HG02884 (cell line): ENCODE measurements at regions not wholly inside any gene's neighbourhood (a gene's known extent, or its start where the extent isn't known, plus 50 kb on each side); places are given as distances from the start of the nearest gene placed in this dataset.

ENCODE experiments used
- ATAC-seq: cut with Tn5 transposase; IDR thresholded peaks from one replicate; pipeline ENCODE4 v1.9.1; 2021; ENCODE audit warnings: mild to moderate bottlenecking, moderate library complexity; ENCODE audit not compliant: unreplicated experiment

GRCh38 chr15:35657679-35658311 lies 111.8 kb upstream of the DPH6 start:
- ATAC-seq: no peak

- no peak for ATAC-seq
These were observed 118.0 kb upstream of the DPH6 start for GRCh38 chr15:35663956-35664355.

- no peak for ATAC-seq
These were observed 120.1 kb upstream of the DPH6 start for GRCh38 chr15:35665896-35666536.

- no peak for ATAC-seq
These were observed 121.9 kb upstream of the DPH6 start for GRCh38 chr15:35667908-35668307.

GRCh38 chr15:35669021-35669420 lies 123.1 kb upstream of the DPH6 start:
- ATAC-seq: no peak

- ATAC-seq: no peak
These were observed 123.6 kb upstream of the DPH6 start for GRCh38 chr15:35669432-35670045.

GRCh38 chr15:35671197-35671596 lies 125.2 kb upstream of the DPH6 start:
- no peak for ATAC-seq

GRCh38 chr15:35671981-35672380 lies 126.0 kb upstream of the DPH6 start:
- no peak for ATAC-seq

- peak; percentile 88 for ATAC-seq
These were observed 127.2 kb upstream of the DPH6 start for GRCh38 chr15:35673093-35673684.

- ATAC-seq: no peak
These were observed 129.2 kb upstream of the DPH6 start for GRCh38 chr15:35674873-35675781.

GRCh38 chr15:35678774-35679173 lies 132.8 kb upstream of the DPH6 start:
- ATAC-seq: no peak

GRCh38 chr15:35679186-35679585 lies 133.2 kb upstream of the DPH6 start:
- ATAC-seq: no peak

GRCh38 chr15:35680951-35681350 lies 135.0 kb upstream of the DPH6 start:
- no peak for ATAC-seq

GRCh38 chr15:35686347-35686746 lies 140.4 kb upstream of the DPH6 start:
- no peak for ATAC-seq

GRCh38 chr15:35689266-35689665 lies 143.3 kb upstream of the DPH6 start:
- no peak for ATAC-seq

- no peak for ATAC-seq
These were observed 144.1 kb upstream of the DPH6 start for GRCh38 chr15:35690089-35690488.

- no peak for ATAC-seq
These were observed 144.7 kb upstream of the DPH6 start for GRCh38 chr15:35690698-35691116.

GRCh38 chr15:35691173-35691761 lies 145.3 kb upstream of the DPH6 start:
- ATAC-seq: no peak

- ATAC-seq: no peak
These were observed 146.2 kb upstream of the DPH6 start for GRCh38 chr15:35691891-35692867.
